SW480 (cell line): ENCODE measurements at regions not wholly inside any gene's neighbourhood (a gene's known extent, or its start where the extent isn't known, plus 50 kb on each side); places are given as distances from the start of the nearest gene placed in this dataset.
"Not testable (repeated sequence)": the region's sequence is repeated elsewhere in the genome, so short reads cannot be mapped to it uniquely, and the experiment has no call there.

Experiments
- DNase-seq: peaks from one replicate; pipeline ENCODE4 v3.0.0-alpha.2; 2016; ENCODE audit warnings: low spot score

GRCh38 chr2:128510701-128511397 is 192.2 kb upstream of the HS6ST1 start:
- no peak for DNase-seq

GRCh38 chr2:128511731-128512378 is 193.2 kb upstream of the HS6ST1 start:
- no peak for DNase-seq

GRCh38 chr2:128512379-128513115 is 193.9 kb upstream of the HS6ST1 start:
- no peak for DNase-seq

GRCh38 chr2:128513116-128513960 is 194.7 kb upstream of the HS6ST1 start:
- DNase-seq, result no peak

- DNase-seq, result no peak
These were observed 195.3 kb upstream of the HS6ST1 start for GRCh38 chr2:128513961-128514283.

GRCh38 chr2:128514555-128514955 is 195.9 kb upstream of the HS6ST1 start:
- DNase-seq, result no peak

- DNase-seq, result no peak
These were observed 198.3 kb upstream of the HS6ST1 start for GRCh38 chr2:128516938-128517337.

GRCh38 chr2:128519028-128519427 is 200.4 kb upstream of the HS6ST1 start:
- not testable (repeated sequence) for DNase-seq

- no peak for DNase-seq
These were observed 201.0 kb upstream of the HS6ST1 start for GRCh38 chr2:128519517-128520215.

GRCh38 chr2:128520340-128520739 is 201.7 kb upstream of the HS6ST1 start:
- DNase-seq, result peak; percentile 35

- DNase-seq, result peak; percentile 92
These were observed 202.1 kb upstream of the HS6ST1 start for GRCh38 chr2:128520791-128521190.

GRCh38 chr2:128521482-128521881 is 202.8 kb upstream of the HS6ST1 start:
- no peak for DNase-seq

GRCh38 chr2:128522829-128523228 is 204.2 kb upstream of the HS6ST1 start:
- DNase-seq, result no peak

GRCh38 chr2:128523457-128523856 is 204.8 kb upstream of the HS6ST1 start:
- no peak for DNase-seq

GRCh38 chr2:128524183-128524582 is 205.5 kb upstream of the HS6ST1 start:
- DNase-seq, result no peak

GRCh38 chr2:128525653-128526052 is 207.0 kb upstream of the HS6ST1 start:
- DNase-seq, result no peak

- DNase-seq, result no peak
These were observed 207.8 kb upstream of the HS6ST1 start for GRCh38 chr2:128526455-128526976.

GRCh38 chr2:128528133-128528532 is 209.5 kb upstream of the HS6ST1 start:
- no peak for DNase-seq

- DNase-seq, result no peak
These were observed 211.4 kb upstream of the HS6ST1 start for GRCh38 chr2:128530025-128530573.

- peak; percentile 8 for DNase-seq
These were observed 213.2 kb upstream of the HS6ST1 start for GRCh38 chr2:128531856-128532255.

GRCh38 chr2:128533101-128533500 is 214.4 kb upstream of the HS6ST1 start:
- no peak for DNase-seq
